ENCODE measurements at regions not wholly inside any gene's neighbourhood (a gene's known extent, or its start where the extent isn't known, plus 50 kb on each side); places are given as distances from the start of the nearest gene placed in this dataset.

DNA sequence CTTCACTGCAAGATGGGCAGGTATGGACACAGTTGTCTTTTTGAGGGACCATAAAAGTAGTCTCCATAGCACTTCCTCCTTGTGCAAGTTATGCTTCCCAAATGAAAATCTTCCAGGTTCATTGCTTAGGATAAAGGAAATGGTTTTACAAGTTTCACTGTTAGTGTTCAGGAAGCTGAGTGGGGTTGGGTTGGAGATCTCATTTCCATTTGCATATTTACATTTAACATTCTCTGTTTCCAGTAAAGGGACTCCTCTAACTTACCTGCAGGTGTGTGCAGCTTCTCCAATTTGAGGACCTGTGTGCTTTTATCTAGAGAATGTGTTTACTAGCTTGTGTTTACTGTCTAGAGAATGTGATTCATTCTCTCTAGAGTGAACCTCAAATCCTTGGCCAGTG, 141.3 kb upstream of the POU2AF2 start:
- no peak for TF ChIP-seq FOXP2 (optimal IDR thresholded peaks at IDR 0.05; ENCODE audit: control extremely low read depth, extremely low read length, insufficient read depth)
- TF ChIP-seq EZH2 (IDR thresholded peaks at IDR 0.05) = no peak
- no peak for TF ChIP-seq POLR2AphosphoS5 (IDR thresholded peaks at IDR 0.05; ENCODE audit: borderline replicate concordance, low read depth, low read length)

Data from SK-N-MC (cell line).